WTC11 (cell line): ENCODE measurements at regions not wholly inside any gene's neighbourhood (a gene's known extent, or its start where the extent isn't known, plus 50 kb on each side); places are given as distances from the start of the nearest gene placed in this dataset.

ENCODE experiments used
- ATAC-seq: fragments of 200-7000 bp; cut with Tn5 transposase; 2 replicates; pipeline ENCODE4 v1.10.0; 2021; ENCODE audit warnings: mild to moderate bottlenecking, moderate library complexity
- CTCF ChIA-PET: fragments of 300-600 bp; sonication (Branson Sonifier 250); formaldehyde crosslinking; loops from one replicate; lab custom pipeline; 2021; ENCODE audit warnings: antibody characterized with exemption; lab: Charles Lee
- POLR2A ChIA-PET: fragments of 350-600 bp; sonication (Branson Sonifier 250); formaldehyde crosslinking; loops from one replicate; lab custom pipeline; 2021; ENCODE audit warnings: antibody characterized with exemption; lab: Charles Lee
- DNase-seq: peaks from one replicate; pipeline ENCODE4 v3.0.0; 2021; ENCODE audit warnings: low spot score
- H3K27ac Mint-ChIP-seq: 2 replicates; pipeline ENCODE4 v1.8.0; 2021; ENCODE audit warnings: mixed read lengths
- H3K27me3 Mint-ChIP-seq: 2 replicates; pipeline ENCODE4 v1.8.0; 2021; ENCODE audit warnings: low read depth, mild to moderate bottlenecking, moderate library complexity, mixed read lengths
- H3K36me3 Mint-ChIP-seq: 2 replicates; pipeline ENCODE4 v1.8.0; 2021; ENCODE audit warnings: mixed read lengths
- H3K4me1 Mint-ChIP-seq: 2 replicates; pipeline ENCODE4 v1.8.0; 2022; ENCODE audit warnings: mixed read lengths
- H3K4me3 Mint-ChIP-seq: 2 replicates; pipeline ENCODE4 v1.8.0; 2021; ENCODE audit warnings: mild to moderate bottlenecking, moderate library complexity, mixed read lengths
- H3K9me3 Mint-ChIP-seq: 2 replicates; pipeline ENCODE4 v1.8.0; 2021; ENCODE audit warnings: mixed read lengths
- AR ChIP-seq: fragments of 250-450 bp; sonication (Bioruptor Pico); IDR thresholded peaks from 2 replicates; pipeline ENCODE4 v1.9.0; 2021; ENCODE audit warnings: mild to moderate bottlenecking
- CREM ChIP-seq: sonication (generic); formaldehyde crosslinking; IDR thresholded peaks from 2 replicates; pipeline ENCODE4 v1.8.1; 2022; ENCODE audit warnings: mild to moderate bottlenecking, missing genetic modification reagents, moderate library complexity
- FOXJ3 ChIP-seq: sonication (generic); formaldehyde crosslinking; IDR thresholded peaks from 2 replicates; pipeline ENCODE4 v1.9.0; 2021; ENCODE audit warnings: missing genetic modification reagents, mild to moderate bottlenecking, borderline replicate concordance
- FOXK1 ChIP-seq: sonication (generic); formaldehyde crosslinking; IDR thresholded peaks from 2 replicates; pipeline ENCODE4 v1.8.0; 2022; ENCODE audit warnings: mild to moderate bottlenecking, moderate library complexity, missing genetic modification reagents
- GABPB1 ChIP-seq: sonication (generic); formaldehyde crosslinking; IDR thresholded peaks from 2 replicates; pipeline ENCODE4 v1.8.1; 2023; ENCODE audit warnings: mild to moderate bottlenecking, missing genetic modification reagents
- IRF2 ChIP-seq: sonication (generic); formaldehyde crosslinking; IDR thresholded peaks from 2 replicates; pipeline ENCODE4 v1.8.0; 2022; ENCODE audit warnings: low read depth, missing genetic modification reagents, borderline replicate concordance
- MAX ChIP-seq: sonication (generic); formaldehyde crosslinking; IDR thresholded peaks from 2 replicates; pipeline ENCODE4 v1.8.0; 2022; ENCODE audit warnings: mild to moderate bottlenecking, missing genetic modification reagents
- NFE2L1 ChIP-seq: sonication (generic); formaldehyde crosslinking; IDR thresholded peaks from 2 replicates; pipeline ENCODE4 v1.8.1; 2023; ENCODE audit warnings: missing genetic modification reagents
- PREB ChIP-seq: sonication (generic); formaldehyde crosslinking; IDR thresholded peaks from 2 replicates; pipeline ENCODE4 v1.8.1; 2022; ENCODE audit warnings: mild to moderate bottlenecking, missing genetic modification reagents, moderate library complexity, borderline replicate concordance
- TP53 ChIP-seq: sonication (generic); formaldehyde crosslinking; IDR thresholded peaks from 2 replicates; pipeline ENCODE4 v1.8.1; 2023; ENCODE audit warnings: mild to moderate bottlenecking, missing genetic modification reagents
- ZBTB43 ChIP-seq: sonication (generic); formaldehyde crosslinking; IDR thresholded peaks from 2 replicates; pipeline ENCODE4 v1.8.1; 2023; ENCODE audit warnings: mild to moderate bottlenecking, missing genetic modification reagents
- ZNF219 ChIP-seq: sonication (generic); formaldehyde crosslinking; IDR thresholded peaks from 2 replicates; pipeline ENCODE4 v1.8.0; 2023; ENCODE audit warnings: missing genetic modification reagents, mild to moderate bottlenecking, borderline replicate concordance
- ZNF232 ChIP-seq: sonication (generic); formaldehyde crosslinking; IDR thresholded peaks from 2 replicates; pipeline ENCODE4 v1.8.0; 2022; ENCODE audit warnings: mild to moderate bottlenecking, missing genetic modification reagents
- ZNF263 ChIP-seq: sonication (generic); formaldehyde crosslinking; IDR thresholded peaks from 2 replicates; pipeline ENCODE4 v1.8.1; 2022; ENCODE audit warnings: low read depth, mild to moderate bottlenecking, moderate library complexity, missing genetic modification reagents
- ZNF281 ChIP-seq: sonication (generic); formaldehyde crosslinking; IDR thresholded peaks from 2 replicates; pipeline ENCODE4 v1.8.0; 2023; ENCODE audit warnings: mild to moderate bottlenecking, missing genetic modification reagents
- ZNF396 ChIP-seq: fragments of 250-450 bp; sonication (Bioruptor Pico); IDR thresholded peaks from 2 replicates; pipeline ENCODE4 v1.8.0; 2021; ENCODE audit warnings: mild to moderate bottlenecking, moderate library complexity, borderline replicate concordance
- ZNF423 ChIP-seq: fragments of 250-450 bp; sonication (Bioruptor Pico); IDR thresholded peaks from 2 replicates; pipeline ENCODE4 v2.1.2; 2022; ENCODE audit warnings: mild to moderate bottlenecking, moderate library complexity
- ZNF512 ChIP-seq: sonication (generic); formaldehyde crosslinking; IDR thresholded peaks from 2 replicates; pipeline ENCODE4 v1.8.1; 2022; ENCODE audit warnings: missing genetic modification reagents, borderline replicate concordance
- TF ChIP-seq, protein P1 (sequence below): sonication (generic); formaldehyde crosslinking; IDR thresholded peaks from 2 replicates; pipeline ENCODE4 v1.8.0; 2022; ENCODE audit warnings: mild to moderate bottlenecking, missing genetic modification reagents
- TF ChIP-seq, protein P2 (sequence below): fragments of 250-450 bp; sonication (Bioruptor Pico); IDR thresholded peaks from 2 replicates; pipeline ENCODE4 v1.9.0; 2021; ENCODE audit warnings: mild to moderate bottlenecking
- TF ChIP-seq, protein P3 (sequence below): sonication (generic); formaldehyde crosslinking; IDR thresholded peaks from 2 replicates; pipeline ENCODE4 v1.8.1; 2022; ENCODE audit warnings: low read depth, mild to moderate bottlenecking, moderate library complexity, missing genetic modification reagents, borderline replicate concordance
- TF ChIP-seq, protein P4 (sequence below): fragments of 250-450 bp; sonication (Bioruptor Pico); IDR thresholded peaks from 2 replicates; pipeline ENCODE4 v1.9.0; 2021; ENCODE audit warnings: moderate library complexity, mild to moderate bottlenecking, inconsistent platforms, borderline replicate concordance

DNA sequence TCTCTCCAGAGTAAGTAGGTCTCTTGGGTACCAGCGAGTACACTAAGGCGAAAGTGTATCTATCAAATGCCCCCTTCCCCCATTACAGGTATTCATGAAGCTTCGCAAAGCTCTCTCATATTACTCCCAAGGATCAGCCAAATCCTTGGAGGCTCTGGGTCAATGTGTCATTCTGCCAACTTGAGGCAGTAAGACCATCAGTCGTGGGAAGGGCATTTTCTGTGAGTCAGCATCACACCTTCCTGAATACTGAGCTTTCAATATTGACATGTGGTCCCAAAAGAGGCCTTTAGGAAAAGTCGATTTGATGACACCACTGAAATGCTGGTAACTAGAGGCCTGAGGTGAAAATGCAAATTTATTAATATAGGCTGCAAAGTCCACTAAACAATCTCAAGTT, 323.9 kb downstream of the LRIG3 start:
- CTCF ChIA-PET, result no interaction called here
- no peaks in the 10 kb centered on the region for H3K27me3 Mint-ChIP-seq
- TF ChIP-seq FOXJ3 (no peak), ZNF512 (CRISPR knock-in tag) (no peak), TP53 (CRISPR knock-in tag) (no peak), GABPB1 (CRISPR knock-in tag) (no peak), ZNF396 (CRISPR knock-in tag) (no peak), ZNF263 (CRISPR knock-in tag) (no peak), NFE2L1 (CRISPR knock-in tag) (no peak), MAX (no peak), FOXK1 (no peak)
- TF ChIP-seq, protein P1, sequence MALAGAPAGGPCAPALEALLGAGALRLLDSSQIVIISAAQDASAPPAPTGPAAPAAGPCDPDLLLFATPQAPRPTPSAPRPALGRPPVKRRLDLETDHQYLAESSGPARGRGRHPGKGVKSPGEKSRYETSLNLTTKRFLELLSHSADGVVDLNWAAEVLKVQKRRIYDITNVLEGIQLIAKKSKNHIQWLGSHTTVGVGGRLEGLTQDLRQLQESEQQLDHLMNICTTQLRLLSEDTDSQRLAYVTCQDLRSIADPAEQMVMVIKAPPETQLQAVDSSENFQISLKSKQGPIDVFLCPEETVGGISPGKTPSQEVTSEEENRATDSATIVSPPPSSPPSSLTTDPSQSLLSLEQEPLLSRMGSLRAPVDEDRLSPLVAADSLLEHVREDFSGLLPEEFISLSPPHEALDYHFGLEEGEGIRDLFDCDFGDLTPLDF (CRISPR knock-in tag), result no peak

GRCh38 chr12:58601529-58601928, 318.8 kb downstream of the LRIG3 start:
- Mint-ChIP-seq H3K4me1 (no peaks in the 10 kb centered on the region), H3K9me3 (peaks cover 15% of the 10 kb centered on the region), H3K27me3 (no peaks in the 10 kb centered on the region), H3K4me3 (no peak overlapping the region), H3K27ac (no peak overlapping the region), H3K36me3 (no peaks in the 10 kb centered on the region)
- DNase-seq (no peak), ATAC-seq (no peak)
- POLR2A ChIA-PET, result no interaction called here
- CTCF ChIA-PET, result no interaction called here
- TF ChIP-seq ZNF263 (CRISPR knock-in tag) (no peak), ZNF232 (CRISPR knock-in tag) (no peak), ZNF396 (CRISPR knock-in tag) (no peak), ZBTB43 (CRISPR knock-in tag) (no peak), IRF2 (CRISPR knock-in tag) (no peak), ZNF281 (CRISPR knock-in tag) (no peak), GABPB1 (CRISPR knock-in tag) (no peak), ZNF423 (no peak), ZNF219 (no peak), CREM (CRISPR knock-in tag) (no peak), PREB (CRISPR knock-in tag) (no peak), AR (CRISPR knock-in tag) (no peak), TP53 (CRISPR knock-in tag) (no peak)
- TF ChIP-seq, protein P2, sequence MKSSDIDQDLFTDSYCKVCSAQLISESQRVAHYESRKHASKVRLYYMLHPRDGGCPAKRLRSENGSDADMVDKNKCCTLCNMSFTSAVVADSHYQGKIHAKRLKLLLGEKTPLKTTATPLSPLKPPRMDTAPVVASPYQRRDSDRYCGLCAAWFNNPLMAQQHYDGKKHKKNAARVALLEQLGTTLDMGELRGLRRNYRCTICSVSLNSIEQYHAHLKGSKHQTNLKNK, result no peak
- TF ChIP-seq, protein P3, sequence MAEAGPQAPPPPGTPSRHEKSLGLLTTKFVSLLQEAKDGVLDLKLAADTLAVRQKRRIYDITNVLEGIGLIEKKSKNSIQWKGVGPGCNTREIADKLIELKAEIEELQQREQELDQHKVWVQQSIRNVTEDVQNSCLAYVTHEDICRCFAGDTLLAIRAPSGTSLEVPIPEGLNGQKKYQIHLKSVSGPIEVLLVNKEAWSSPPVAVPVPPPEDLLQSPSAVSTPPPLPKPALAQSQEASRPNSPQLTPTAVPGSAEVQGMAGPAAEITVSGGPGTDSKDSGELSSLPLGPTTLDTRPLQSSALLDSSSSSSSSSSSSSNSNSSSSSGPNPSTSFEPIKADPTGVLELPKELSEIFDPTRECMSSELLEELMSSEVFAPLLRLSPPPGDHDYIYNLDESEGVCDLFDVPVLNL (CRISPR knock-in tag), result no peak
- TF ChIP-seq, protein P4, sequence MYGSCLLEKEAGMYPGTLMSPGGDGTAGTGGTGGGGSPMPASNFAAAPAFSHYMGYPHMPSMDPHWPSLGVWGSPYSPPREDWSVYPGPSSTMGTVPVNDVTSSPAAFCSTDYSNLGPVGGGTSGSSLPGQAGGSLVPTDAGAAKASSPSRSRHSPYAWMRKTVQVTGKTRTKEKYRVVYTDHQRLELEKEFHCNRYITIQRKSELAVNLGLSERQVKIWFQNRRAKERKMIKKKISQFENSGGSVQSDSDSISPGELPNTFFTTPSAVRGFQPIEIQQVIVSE, result no peak

More for the DNA sequence above, 323.9 kb downstream of the LRIG3 start:
- no peaks in the 10 kb centered on the region for H3K9me3 Mint-ChIP-seq
- POLR2A ChIA-PET, result no interaction called here
- no peak overlapping the region for H3K4me3 Mint-ChIP-seq
- ATAC-seq (no peak), DNase-seq (no peak)
- no peaks in the 10 kb centered on the region for H3K36me3 Mint-ChIP-seq
- H3K4me1 Mint-ChIP-seq, result no peaks in the 10 kb centered on the region
- H3K27ac Mint-ChIP-seq, result no peak overlapping the region
